HG03460 (cell line): ENCODE measurements at regions not wholly inside any gene's neighbourhood (a gene's known extent, or its start where the extent isn't known, plus 50 kb on each side); places are given as distances from the start of the nearest gene placed in this dataset.

Experiments used
- ATAC-seq: cut with Tn5 transposase; IDR thresholded peaks from one replicate; pipeline ENCODE4 v1.9.1; 2021; ENCODE audit not compliant: unreplicated experiment

DNA sequence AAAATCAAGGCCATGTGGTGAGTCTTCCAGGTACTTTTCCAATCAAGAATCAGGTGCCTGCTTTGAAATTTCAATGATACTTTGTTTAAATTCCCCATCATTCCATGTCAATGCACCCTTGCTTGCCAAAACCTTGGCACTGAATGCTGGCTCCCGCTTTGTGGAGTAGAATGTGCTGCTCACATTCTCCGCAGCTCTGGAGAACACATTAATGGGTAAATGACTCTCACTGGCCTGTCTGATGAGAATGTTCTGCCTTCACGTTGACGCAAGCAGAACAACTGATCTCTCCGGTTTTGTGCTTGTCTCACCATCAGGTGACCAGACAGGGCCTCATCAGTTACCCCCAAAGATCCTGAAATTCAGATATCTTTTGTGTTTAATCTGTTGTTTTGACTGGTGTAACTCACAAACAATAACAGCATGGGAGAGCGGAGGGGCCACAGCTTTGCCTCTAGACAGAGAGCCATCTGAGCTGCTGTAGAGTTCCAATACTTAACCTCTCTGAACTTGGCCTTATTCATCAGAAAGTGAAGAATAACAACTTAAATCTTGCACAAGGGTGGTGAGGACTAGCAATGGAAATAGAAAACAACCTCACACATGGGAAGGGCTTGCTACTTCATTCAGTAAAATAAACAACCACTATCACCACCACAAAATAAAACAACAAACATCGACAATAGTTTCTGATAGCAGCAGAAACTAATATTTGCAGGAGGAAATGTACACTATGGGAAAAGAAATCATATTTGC lies 276.9 kb upstream of the IGFBP3 start:
- ATAC-seq = no peak

DNA sequence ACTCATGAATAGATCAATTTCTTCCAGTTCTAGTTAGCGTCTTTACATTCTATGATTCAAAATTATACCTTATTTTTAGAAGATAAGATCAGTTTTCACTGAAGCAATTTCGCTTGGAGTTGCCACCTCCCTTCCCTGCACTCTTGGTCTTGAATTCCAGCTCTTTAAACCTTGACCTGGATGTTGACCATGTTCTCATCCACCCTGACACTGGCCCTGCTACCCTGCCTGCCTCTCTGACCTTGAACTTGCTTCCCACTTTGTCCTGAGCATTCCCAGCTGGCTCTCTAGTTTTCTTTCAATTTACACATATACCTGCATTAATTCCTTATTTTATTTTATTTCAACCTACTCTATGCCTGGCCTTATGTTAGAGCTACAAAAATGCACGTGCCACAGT lies 274.9 kb upstream of the IGFBP3 start:
- ATAC-seq = no peak

DNA sequence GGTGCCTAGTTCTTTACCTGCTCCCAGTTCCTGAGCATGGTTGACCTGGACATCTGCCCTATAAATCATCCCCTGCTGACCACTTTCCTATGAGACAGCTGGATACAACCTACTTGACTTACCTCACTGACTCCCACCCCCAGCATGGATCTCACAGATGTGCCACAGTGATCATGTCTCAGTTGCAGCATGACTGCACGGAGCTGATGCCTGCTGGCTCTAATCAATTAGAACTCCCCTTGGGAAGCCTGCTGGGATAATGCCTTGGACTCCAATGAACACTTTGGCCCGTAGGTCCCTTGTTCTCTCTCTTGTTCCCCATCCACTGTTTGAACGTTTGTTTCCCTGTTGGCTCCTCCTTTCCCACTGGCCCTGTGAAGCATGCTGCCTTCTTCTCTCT lies 271.2 kb upstream of the IGFBP3 start:
- ATAC-seq = no peak

DNA sequence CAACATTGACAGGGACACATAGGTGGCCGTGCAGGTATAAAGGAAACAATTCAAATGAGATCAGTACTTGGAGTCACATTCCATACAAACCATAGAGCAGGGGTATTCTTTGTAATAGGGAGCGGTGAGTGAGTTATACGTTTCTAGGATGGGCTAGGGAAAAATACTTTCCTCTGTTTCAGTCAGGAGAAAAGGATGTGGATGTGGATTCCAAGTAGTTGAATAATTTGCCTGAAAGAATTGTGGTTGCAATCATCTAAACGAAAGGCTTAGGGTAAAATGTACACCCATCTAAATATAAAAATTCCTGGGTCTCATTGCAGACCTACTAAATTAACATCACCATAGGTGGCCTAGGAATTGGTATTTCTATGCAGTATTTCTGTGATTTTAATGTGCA lies 270.7 kb upstream of the IGFBP3 start:
- no peak for ATAC-seq

DNA sequence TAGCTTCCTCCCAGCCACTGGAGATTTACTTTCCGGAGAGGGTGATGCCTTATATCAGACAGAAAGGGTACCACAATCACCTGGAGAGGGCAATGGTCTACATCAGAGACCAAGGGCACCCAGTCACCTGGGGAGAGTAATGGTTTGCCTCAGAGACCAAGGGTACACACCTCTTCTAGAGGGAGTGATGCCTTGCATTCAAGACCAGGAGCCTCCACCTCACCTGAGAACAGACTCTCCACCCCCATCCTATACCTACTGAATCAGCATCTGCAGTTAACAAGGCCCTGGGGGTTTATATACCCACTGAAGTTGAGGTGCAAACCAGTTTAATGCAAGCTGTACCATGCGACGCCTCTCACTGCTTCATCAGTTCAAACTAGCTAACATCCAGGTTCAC lies 270.2 kb upstream of the IGFBP3 start:
- no peak for ATAC-seq

GRCh38 chr7:46189255-46189790 lies 268.3 kb upstream of the IGFBP3 start:
- no peak for ATAC-seq

DNA sequence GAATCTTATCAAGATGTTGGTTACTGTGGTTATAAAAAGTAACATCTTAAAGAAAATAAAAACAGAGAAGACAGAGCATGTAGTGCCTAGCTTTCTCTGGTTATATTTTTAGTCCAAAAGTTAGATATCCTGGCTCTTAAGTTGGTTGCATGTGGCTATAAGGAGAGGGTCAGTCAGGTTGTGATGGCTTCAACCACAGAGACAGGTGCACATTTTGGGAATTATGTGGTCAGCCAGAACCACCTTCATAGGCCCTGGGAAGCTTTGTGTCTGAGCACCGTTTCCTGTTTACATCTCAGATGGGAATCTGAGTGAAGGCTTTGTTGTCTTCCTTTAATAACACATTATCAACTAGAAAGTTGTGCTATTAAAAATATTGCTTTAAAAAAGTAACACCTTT lies 265.1 kb upstream of the IGFBP3 start:
- ATAC-seq = no peak

GRCh38 chr7:46179061-46179610 lies 258.1 kb upstream of the IGFBP3 start:
- no peak for ATAC-seq

- no peak for ATAC-seq
Observed at GRCh38 chr7:46178661-46179060, 257.6 kb upstream of the IGFBP3 start.

DNA sequence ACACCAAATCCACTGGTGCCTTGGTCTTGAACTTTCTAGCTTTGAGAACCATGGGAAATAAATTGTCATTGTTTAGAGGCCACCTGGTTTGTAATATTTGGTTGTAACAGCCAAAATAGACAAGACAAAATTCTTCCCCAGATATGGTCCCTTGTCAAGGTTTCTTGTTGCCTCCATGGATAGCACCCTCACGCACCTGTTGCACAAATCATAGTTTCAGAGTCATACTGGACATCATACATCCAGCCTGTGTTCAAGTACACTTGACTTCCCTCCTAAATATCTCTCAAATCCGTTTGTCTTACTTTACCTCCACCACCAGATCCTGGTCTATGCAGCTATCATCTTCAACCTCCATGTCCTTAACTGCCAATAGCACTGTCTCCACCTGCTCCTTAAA lies 256.7 kb upstream of the IGFBP3 start:
- no peak for ATAC-seq

- no peak for ATAC-seq
Observed at GRCh38 chr7:46175221-46175620, 254.1 kb upstream of the IGFBP3 start.

GRCh38 chr7:46174196-46174580 lies 253.1 kb upstream of the IGFBP3 start:
- no peak for ATAC-seq

DNA sequence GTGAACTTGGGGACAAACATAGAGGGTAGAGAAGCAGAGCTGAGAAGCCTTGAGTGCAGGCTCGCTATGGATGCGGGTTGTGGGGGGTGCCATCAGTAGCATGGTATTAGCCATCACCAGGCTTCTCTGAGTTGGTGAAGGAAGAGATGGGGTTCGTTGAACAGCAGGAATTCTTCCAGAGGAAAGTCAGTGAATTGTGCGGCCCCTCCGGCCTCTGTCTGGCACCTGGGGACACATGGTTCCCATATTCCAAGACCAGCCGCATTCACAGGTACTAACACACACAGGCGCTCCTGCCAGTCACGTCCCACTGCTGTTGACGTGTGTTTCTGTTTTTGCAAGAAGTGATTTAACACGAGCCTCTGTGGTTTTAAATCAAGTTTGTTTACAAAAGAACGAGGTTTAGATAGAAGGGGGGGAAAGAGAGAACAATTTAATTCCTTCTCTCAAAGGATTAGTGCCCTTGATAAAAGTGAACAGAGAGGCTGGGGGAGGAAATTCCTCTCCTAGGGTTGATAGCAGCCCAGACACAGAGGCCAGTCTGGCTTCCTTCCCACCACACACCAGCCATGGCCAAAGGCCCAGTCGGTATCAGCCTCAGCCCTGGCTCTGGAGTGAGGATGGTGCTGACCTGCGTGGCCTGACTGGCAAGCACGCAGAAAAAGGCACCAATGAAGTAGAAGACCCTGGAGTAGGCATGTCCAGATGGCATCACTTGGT lies 252.6 kb upstream of the IGFBP3 start:
- ATAC-seq = no peak

GRCh38 chr7:46170792-46171191 lies 249.7 kb upstream of the IGFBP3 start:
- no peak for ATAC-seq

DNA sequence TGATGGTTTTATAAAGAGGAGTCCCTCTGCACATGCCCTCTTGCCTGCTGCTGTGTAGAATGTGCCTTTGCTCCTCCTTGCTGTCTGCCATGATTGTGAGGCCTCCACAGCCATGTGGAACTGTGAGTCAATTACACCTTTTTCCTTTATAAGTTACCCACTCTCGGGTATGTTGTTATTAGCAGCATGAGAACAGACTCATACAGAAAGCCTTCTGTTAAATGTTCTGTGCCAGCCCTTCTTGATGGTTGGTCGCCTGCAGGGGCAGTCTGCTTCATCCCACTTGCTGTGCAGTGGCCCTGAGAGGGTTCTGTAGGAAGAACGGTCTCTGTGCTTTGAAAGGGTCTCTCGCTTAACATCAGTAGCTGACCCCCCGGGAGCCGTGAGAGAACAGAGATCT lies 248.9 kb upstream of the IGFBP3 start:
- no peak for ATAC-seq

DNA sequence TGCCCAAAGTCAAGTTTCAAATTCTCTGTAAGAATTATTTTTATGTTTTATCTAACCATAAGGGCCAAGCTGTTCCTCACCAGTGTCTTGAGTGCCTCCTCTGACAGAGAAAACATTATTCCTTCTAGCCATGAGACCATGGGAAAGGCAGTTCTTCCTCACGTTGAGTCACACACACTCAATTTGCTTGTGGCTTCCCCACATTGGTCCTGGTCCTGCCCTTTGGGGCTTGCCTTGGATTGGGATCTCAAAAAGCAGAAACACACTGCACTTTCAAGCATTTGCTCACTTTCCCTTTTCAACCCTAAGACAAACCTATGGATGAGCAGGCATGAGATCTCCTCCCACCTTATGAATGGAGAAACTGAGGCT lies 248.3 kb upstream of the IGFBP3 start:
- ATAC-seq = no peak

- ATAC-seq = no peak
Observed at GRCh38 chr7:46168671-46169383, 247.8 kb upstream of the IGFBP3 start.

GRCh38 chr7:46168231-46168630 lies 247.2 kb upstream of the IGFBP3 start:
- ATAC-seq = no peak

DNA sequence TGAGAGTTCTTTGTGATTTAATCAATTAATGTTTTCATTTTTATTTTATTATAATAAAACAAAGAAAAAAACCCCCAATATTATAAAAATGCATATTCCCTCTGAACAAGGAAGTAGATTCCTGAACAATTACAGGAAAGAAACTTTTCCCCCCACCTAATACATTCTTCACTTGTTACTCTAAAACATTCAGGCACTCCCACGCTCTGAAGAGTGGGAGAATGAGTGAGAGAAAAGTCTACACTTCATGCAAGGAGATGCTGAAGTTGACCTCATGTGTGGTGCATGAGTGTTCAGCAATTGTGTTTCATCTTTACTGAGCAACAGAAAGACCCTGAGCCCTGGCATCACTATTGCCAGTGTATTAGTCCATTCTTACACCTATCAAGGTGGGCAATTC lies 244.2 kb upstream of the IGFBP3 start:
- ATAC-seq = no peak

GRCh38 chr7:46164629-46165028 lies 243.6 kb upstream of the IGFBP3 start:
- no peak for ATAC-seq

DNA sequence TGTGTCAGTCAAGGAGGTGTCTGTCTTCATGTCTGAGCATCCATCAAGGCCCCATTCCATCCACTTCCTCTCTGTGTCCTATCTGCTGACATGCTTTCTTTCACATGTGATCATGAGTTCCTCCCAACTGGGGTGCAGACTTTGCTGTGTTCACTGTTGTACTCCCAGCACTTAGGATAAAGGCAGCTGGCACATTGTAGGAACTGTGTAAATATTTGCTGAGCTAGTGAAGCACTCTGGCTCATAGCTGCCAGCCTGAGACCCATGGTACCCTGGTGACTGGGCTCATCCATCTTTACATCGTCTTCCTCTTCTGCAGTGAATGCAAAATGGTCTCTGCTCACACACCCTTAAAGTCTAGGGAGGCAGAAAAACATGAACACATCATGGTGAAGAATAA lies 242.2 kb upstream of the IGFBP3 start:
- no peak for ATAC-seq

DNA sequence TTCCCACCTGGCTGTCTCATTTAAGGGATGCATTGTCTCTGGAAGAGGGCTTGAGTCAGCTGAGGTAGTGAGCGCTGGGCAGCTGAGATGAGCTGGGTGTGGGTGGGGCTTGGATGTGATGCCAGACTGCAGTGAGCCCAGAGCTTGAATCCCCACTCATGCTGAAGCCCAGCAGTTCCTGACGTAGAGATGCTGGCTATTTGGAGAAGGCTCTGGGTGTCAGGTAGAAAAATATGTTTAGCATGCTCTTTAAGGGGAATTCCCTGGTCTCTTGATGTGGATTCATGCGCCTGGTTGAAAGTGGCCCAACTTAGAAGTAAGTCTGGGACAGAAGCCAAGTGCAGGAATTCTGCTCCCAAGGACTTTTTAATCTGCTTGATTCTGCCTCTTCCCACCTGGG lies 241.5 kb upstream of the IGFBP3 start:
- ATAC-seq = no peak
